HepG2 (cell line): ENCODE measurements at regions not wholly inside any gene's neighbourhood (a gene's known extent, or its start where the extent isn't known, plus 50 kb on each side); places are given as distances from the start of the nearest gene placed in this dataset.
A peak's percentile ranks its signal among the peaks of the same experiment; 100 is the strongest.

ENCODE experiments used
- CERS6 ChIP-seq: sonication (generic); formaldehyde crosslinking; IDR thresholded peaks from 2 replicates; pipeline ENCODE4 v1.5.0; 2020; ENCODE audit warnings: missing genetic modification reagents
- GABPA ChIP-seq, 2 experiments: IDR thresholded peaks; 2 replicates each; pipeline ENCODE4 v1.6.1; 2011 to 2016; ENCODE audit warnings: low read depth in 2 of 2, low read length in 1 of 2, missing biosample characterization in 1 of 2, missing genetic modification characterization in 1 of 2
- KDM6A ChIP-seq: IDR thresholded peaks from 2 replicates; pipeline ENCODE4 v1.6.1; 2016; ENCODE audit warnings: low read depth
- PCBP2 ChIP-seq: fragments of 200-400 bp; formaldehyde crosslinking; optimal IDR thresholded peaks from 2 replicates; pipeline ENCODE3; 2018; ENCODE audit warnings: low read length, low read depth; ENCODE audit not compliant: poor library complexity, severe bottlenecking
- POLR2AphosphoS5 ChIP-seq: IDR thresholded peaks from 2 replicates; pipeline ENCODE4 v1.6.1; 2012; ENCODE audit warnings: low read depth, low read length
- PPARG ChIP-seq: conservative IDR thresholded peaks from 2 replicates; pipeline ENCODE4 v1.6.1; 2016; ENCODE audit warnings: missing biosample characterization, missing genetic modification reagents
- RFXAP ChIP-seq: sonication (generic); formaldehyde crosslinking; IDR thresholded peaks from 2 replicates; pipeline ENCODE4 v1.4.0; 2020; ENCODE audit warnings: missing genetic modification reagents, borderline replicate concordance
- ZNF136 ChIP-seq: sonication (generic); formaldehyde crosslinking; IDR thresholded peaks from 2 replicates; pipeline ENCODE4 v1.8.1; 2022; ENCODE audit warnings: low read depth, mild to moderate bottlenecking, moderate library complexity, missing genetic modification reagents
- ZNF142 ChIP-seq: sonication (generic); formaldehyde crosslinking; IDR thresholded peaks from 2 replicates; pipeline ENCODE4 v1.4.0; 2020; ENCODE audit warnings: missing genetic modification reagents
- ZSCAN25 ChIP-seq: sonication (generic); formaldehyde crosslinking; IDR thresholded peaks from 2 replicates; pipeline ENCODE4 v1.8.0; 2022; ENCODE audit warnings: mild to moderate bottlenecking, missing genetic modification reagents
- TF ChIP-seq, protein P1 (sequence below): sonication (generic); formaldehyde crosslinking; IDR thresholded peaks from 2 replicates; pipeline ENCODE4 v1.4.0; 2020; ENCODE audit warnings: missing genetic modification reagents, borderline replicate concordance
- TF ChIP-seq, protein P2 (sequence below), 2 experiments: sonication (generic) in 1 of 2; formaldehyde crosslinking in 1 of 2; IDR thresholded peaks; 2 replicates each; pipeline versions ENCODE4 v1.5.1 to v1.6.1; 2011 to 2020; ENCODE audit warnings: borderline replicate concordance in 1 of 2, low read depth in 1 of 2, low read length in 1 of 2, mild to moderate bottlenecking in 1 of 2, missing genetic modification reagents in 1 of 2, moderate library complexity in 1 of 2
- TF ChIP-seq, protein P3 (sequence below): IDR thresholded peaks from 2 replicates; pipeline ENCODE4 v1.6.1; 2016; ENCODE audit warnings: low read depth

DNA sequence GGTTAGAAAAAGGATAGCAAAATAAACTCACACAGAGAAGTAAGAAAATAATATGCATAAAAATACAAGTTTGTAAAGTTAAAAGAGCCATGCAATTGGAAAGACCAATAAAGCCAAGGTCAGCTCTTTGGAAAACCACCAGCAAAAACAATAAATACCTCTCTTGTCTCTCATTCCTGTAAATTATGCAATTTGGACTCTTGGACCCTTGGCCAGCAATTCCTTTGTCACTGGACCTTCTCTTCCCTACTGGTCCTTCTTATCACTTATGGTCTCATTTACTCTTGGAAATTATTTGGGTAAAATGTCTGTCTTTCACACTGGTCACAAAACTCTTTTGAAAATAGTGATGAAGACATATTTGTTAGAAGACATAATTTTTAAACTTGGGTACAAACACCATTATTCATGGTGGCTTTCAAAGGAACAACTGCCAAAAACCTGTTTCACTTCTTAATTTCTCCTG is 379.5 kb downstream of the TMEM232 start (continued):
- TF ChIP-seq ZNF142 (CRISPR knock-in tag) = no peak
- 0 out of 2 replicates have a peak, but pooled peaks have one; percentile 33 for TF ChIP-seq ZSCAN25 (CRISPR knock-in tag)
- no peak for TF ChIP-seq CERS6 (CRISPR knock-in tag)
- peak; percentile 91 for TF ChIP-seq KDM6A (CRISPR knock-in tag)
- TF ChIP-seq, protein P1, sequence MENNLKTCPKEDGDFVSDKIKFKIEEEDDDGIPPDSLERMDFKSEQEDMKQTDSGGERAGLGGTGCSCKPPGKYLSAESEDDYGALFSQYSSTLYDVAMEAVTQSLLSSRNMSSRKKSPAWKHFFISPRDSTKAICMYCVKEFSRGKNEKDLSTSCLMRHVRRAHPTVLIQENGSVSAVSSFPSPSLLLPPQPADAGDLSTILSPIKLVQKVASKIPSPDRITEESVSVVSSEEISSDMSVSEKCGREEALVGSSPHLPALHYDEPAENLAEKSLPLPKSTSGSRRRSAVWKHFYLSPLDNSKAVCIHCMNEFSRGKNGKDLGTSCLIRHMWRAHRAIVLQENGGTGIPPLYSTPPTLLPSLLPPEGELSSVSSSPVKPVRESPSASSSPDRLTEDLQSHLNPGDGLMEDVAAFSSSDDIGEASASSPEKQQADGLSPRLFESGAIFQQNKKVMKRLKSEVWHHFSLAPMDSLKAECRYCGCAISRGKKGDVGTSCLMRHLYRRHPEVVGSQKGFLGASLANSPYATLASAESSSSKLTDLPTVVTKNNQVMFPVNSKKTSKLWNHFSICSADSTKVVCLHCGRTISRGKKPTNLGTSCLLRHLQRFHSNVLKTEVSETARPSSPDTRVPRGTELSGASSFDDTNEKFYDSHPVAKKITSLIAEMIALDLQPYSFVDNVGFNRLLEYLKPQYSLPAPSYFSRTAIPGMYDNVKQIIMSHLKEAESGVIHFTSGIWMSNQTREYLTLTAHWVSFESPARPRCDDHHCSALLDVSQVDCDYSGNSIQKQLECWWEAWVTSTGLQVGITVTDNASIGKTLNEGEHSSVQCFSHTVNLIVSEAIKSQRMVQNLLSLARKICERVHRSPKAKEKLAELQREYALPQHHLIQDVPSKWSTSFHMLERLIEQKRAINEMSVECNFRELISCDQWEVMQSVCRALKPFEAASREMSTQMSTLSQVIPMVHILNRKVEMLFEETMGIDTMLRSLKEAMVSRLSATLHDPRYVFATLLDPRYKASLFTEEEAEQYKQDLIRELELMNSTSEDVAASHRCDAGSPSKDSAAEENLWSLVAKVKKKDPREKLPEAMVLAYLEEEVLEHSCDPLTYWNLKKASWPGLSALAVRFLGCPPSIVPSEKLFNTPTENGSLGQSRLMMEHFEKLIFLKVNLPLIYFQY (CRISPR knock-in tag) = peak; percentile 53; the same call in 1 of the 2 replicates
- TF ChIP-seq, protein P2, sequence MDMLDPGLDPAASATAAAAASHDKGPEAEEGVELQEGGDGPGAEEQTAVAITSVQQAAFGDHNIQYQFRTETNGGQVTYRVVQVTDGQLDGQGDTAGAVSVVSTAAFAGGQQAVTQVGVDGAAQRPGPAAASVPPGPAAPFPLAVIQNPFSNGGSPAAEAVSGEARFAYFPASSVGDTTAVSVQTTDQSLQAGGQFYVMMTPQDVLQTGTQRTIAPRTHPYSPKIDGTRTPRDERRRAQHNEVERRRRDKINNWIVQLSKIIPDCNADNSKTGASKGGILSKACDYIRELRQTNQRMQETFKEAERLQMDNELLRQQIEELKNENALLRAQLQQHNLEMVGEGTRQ (IDR thresholded peaks at IDR 0.05; ENCODE audit: low read depth, low read length) = no peak
- TF ChIP-seq, protein P2 (CRISPR knock-in tag; IDR thresholded peaks at IDR 0.05; ENCODE audit: borderline replicate concordance) = no peak
- peak; percentile 92 for TF ChIP-seq PPARG (CRISPR knock-in tag)
- TF ChIP-seq PCBP2 = no peak
- no peak for TF ChIP-seq ZNF136 (CRISPR knock-in tag)
- TF ChIP-seq, protein P3, sequence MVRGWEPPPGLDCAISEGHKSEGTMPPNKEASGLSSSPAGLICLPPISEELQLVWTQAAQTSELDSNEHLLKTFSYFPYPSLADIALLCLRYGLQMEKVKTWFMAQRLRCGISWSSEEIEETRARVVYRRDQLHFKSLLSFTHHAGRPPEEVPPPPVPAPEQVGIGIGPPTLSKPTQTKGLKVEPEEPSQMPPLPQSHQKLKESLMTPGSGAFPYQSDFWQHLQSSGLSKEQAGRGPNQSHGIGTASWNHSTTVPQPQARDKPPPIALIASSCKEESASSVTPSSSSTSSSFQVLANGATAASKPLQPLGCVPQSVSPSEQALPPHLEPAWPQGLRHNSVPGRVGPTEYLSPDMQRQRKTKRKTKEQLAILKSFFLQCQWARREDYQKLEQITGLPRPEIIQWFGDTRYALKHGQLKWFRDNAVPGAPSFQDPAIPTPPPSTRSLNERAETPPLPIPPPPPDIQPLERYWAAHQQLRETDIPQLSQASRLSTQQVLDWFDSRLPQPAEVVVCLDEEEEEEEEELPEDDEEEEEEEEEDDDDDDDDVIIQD (CRISPR knock-in tag) = peak; percentile 99
- no peak for TF ChIP-seq POLR2AphosphoS5
- no peak for TF ChIP-seq RFXAP
- TF ChIP-seq GABPA (IDR thresholded peaks at IDR 0.05; ENCODE audit: low read depth, low read length) = no peak
- no peak for TF ChIP-seq GABPA (CRISPR knock-in tag; IDR thresholded peaks at IDR 0.05; ENCODE audit: low read depth)
